Progenitor cell of endocrine pancreas (in vitro differentiated cells): ENCODE measurements at regions not wholly inside any gene's neighbourhood (a gene's known extent, or its start where the extent isn't known, plus 50 kb on each side); places are given as distances from the start of the nearest gene placed in this dataset.

Source experiments
- DNase-seq: peaks from one replicate; pipeline ENCODE4 v3.0.0; 2021; ENCODE audit warnings: low spot score; ENCODE audit not compliant: unreplicated experiment
- H3K27ac Mint-ChIP-seq: 2 replicates; pipeline ENCODE4 v1.8.0; 2021; ENCODE audit warnings: mild to moderate bottlenecking, moderate library complexity, mixed read lengths
- H3K27me3 Mint-ChIP-seq: 2 replicates; pipeline ENCODE4 v1.8.0; 2021; ENCODE audit warnings: mixed read lengths
- H3K36me3 Mint-ChIP-seq: 2 replicates; pipeline ENCODE4 v1.8.0; 2022; ENCODE audit warnings: mixed read lengths; ENCODE audit not compliant: insufficient read depth
- H3K4me1 Mint-ChIP-seq: 2 replicates; pipeline ENCODE4 v1.8.0; 2021; ENCODE audit warnings: low read depth, mixed read lengths
- H3K4me3 Mint-ChIP-seq: 2 replicates; pipeline ENCODE4 v1.8.0; 2021; ENCODE audit warnings: low read depth, mild to moderate bottlenecking, moderate library complexity, mixed read lengths
- H3K9me3 Mint-ChIP-seq: 2 replicates; pipeline ENCODE4 v1.8.0; 2021; ENCODE audit warnings: low read depth, mixed read lengths
- TF ChIP-seq, protein P1 (sequence below): fragments of 200-600 bp; sonication (generic); IDR thresholded peaks from one replicate; pipeline ENCODE4 v1.5.0; 2021; ENCODE audit warnings: antibody characterized with exemption, mild to moderate bottlenecking; ENCODE audit not compliant: unreplicated experiment

DNA sequence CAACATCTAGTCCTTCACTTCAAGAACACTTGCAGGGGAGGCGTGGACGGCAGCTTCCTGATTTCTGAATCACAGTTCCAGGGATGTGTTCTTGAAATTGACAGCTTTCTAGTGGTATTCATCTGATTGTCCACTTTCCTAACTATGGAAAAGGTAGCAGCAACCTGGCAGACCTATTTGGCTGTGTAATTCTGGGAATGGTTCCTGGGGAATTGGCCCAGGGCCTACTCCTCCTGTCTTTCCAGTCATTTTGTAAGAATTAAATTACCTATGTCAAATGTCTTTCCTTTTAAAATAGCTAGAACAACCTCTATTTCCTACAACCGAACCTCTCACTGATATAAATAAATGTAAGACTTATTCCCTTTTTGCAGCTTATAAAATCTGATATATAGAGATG is 85.5 kb upstream of the RSPO3 start:
- Mint-ChIP-seq H3K4me3 (no peak overlapping the region), H3K9me3 (no peaks in the 10 kb centered on the region), H3K27me3 (peaks cover 80% of the 10 kb centered on the region), H3K4me1 (no peaks in the 10 kb centered on the region), H3K27ac (no peak overlapping the region), H3K36me3 (no peaks in the 10 kb centered on the region)
- TF ChIP-seq, protein P1, sequence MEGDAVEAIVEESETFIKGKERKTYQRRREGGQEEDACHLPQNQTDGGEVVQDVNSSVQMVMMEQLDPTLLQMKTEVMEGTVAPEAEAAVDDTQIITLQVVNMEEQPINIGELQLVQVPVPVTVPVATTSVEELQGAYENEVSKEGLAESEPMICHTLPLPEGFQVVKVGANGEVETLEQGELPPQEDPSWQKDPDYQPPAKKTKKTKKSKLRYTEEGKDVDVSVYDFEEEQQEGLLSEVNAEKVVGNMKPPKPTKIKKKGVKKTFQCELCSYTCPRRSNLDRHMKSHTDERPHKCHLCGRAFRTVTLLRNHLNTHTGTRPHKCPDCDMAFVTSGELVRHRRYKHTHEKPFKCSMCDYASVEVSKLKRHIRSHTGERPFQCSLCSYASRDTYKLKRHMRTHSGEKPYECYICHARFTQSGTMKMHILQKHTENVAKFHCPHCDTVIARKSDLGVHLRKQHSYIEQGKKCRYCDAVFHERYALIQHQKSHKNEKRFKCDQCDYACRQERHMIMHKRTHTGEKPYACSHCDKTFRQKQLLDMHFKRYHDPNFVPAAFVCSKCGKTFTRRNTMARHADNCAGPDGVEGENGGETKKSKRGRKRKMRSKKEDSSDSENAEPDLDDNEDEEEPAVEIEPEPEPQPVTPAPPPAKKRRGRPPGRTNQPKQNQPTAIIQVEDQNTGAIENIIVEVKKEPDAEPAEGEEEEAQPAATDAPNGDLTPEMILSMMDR, result no peak
- DNase-seq, result no peak

GRCh38 chr6:127051571-127052260 is 66.8 kb upstream of the RSPO3 start:
- Mint-ChIP-seq H3K4me3 (no peak overlapping the region), H3K9me3 (peaks cover 27% of the 10 kb centered on the region), H3K36me3 (peaks cover 4% of the 10 kb centered on the region), H3K4me1 (no peaks in the 10 kb centered on the region), H3K27ac (no peak overlapping the region), H3K27me3 (peaks cover 29% of the 10 kb centered on the region)
- TF ChIP-seq, protein P1, result no peak
- no peak for DNase-seq

GRCh38 chr6:127053032-127053874 is 65.2 kb upstream of the RSPO3 start:
- Mint-ChIP-seq H3K27ac (no peak overlapping the region), H3K4me1 (no peaks in the 10 kb centered on the region), H3K9me3 (peaks cover 18% of the 10 kb centered on the region), H3K36me3 (peaks cover 1% of the 10 kb centered on the region), H3K4me3 (no peak overlapping the region), H3K27me3 (peaks cover 22% of the 10 kb centered on the region)
- TF ChIP-seq, protein P1, result no peak
- DNase-seq, result no peak

- Mint-ChIP-seq H3K4me1 (no peaks in the 10 kb centered on the region), H3K27ac (no peak overlapping the region), H3K27me3 (peaks cover 25% of the 10 kb centered on the region), H3K9me3 (peaks cover 23% of the 10 kb centered on the region), H3K4me3 (no peak overlapping the region), H3K36me3 (peaks cover 1% of the 10 kb centered on the region)
- DNase-seq, result no peak
- TF ChIP-seq, protein P1, result no peak
Observed at GRCh38 chr6:127053875-127054235, 64.6 kb upstream of the RSPO3 start.

- Mint-ChIP-seq H3K27me3 (peaks cover 5% of the 10 kb centered on the region), H3K4me3 (no peak overlapping the region), H3K9me3 (peaks cover 13% of the 10 kb centered on the region), H3K27ac (no peak overlapping the region), H3K36me3 (peaks cover 2% of the 10 kb centered on the region), H3K4me1 (no peaks in the 10 kb centered on the region)
- TF ChIP-seq, protein P1, result no peak
- DNase-seq, result no peak
Observed at GRCh38 chr6:127058027-127058426, 60.4 kb upstream of the RSPO3 start.
